HEK293 (cell line): ENCODE measurements at regions not wholly inside any gene's neighbourhood (a gene's known extent, or its start where the extent isn't known, plus 50 kb on each side); places are given as distances from the start of the nearest gene placed in this dataset.

ENCODE experiments used
- CTCF ChIA-PET: fragments of 350-600 bp; formaldehyde crosslinking; extraction: SDS; loops from one replicate; lab custom pipeline; 2021; ENCODE audit warnings: antibody characterized with exemption; lab: Yijun Ruan, JAX
- POLR2A ChIA-PET: fragments of 300-600 bp; formaldehyde crosslinking; extraction: SDS; loops from one replicate; lab custom pipeline; 2020; ENCODE audit warnings: antibody characterized with exemption, inconsistent platforms; lab: Yijun Ruan, JAX
- H3K27ac ChIP-seq: fragments of 200-500 bp; sonication (Bioruptor generic); 2 replicates; pipeline ENCODE4 v1.5.1; 2014; ENCODE audit warnings: low read depth, low read length, control low read depth, inconsistent platforms; ENCODE audit errors: extremely low read depth
- H3K36me3 ChIP-seq, 2 experiments: fragments of 200-500 bp in 1 of 2; sonication (Bioruptor generic) in 1 of 2; 1 replicate in 1 of 2; 2 replicates in 1 of 2; pipeline ENCODE4 v1.5.1; 2014 to 2017; ENCODE audit warnings: inconsistent platforms in 2 of 2, low read length in 2 of 2; ENCODE audit not compliant: control insufficient read depth in 2 of 2, insufficient read depth in 1 of 2
- H3K4me1 ChIP-seq: fragments of 200-500 bp; sonication (Bioruptor generic); 2 replicates; pipeline ENCODE4 v1.5.1; 2014; ENCODE audit warnings: mild to moderate bottlenecking, low read length, inconsistent platforms; ENCODE audit not compliant: control insufficient read depth, insufficient read depth
- H3K4me3 ChIP-seq: 2 replicates; pipeline ENCODE4 v1.5.1; 2011; ENCODE audit warnings: low read depth, mild to moderate bottlenecking, control low read depth, low read length, moderate library complexity
- H3K9me3 ChIP-seq: fragments of 200-500 bp; sonication (Bioruptor generic); 2 replicates; pipeline ENCODE4 v1.5.1; 2014; ENCODE audit warnings: low read depth, low read length, inconsistent platforms; ENCODE audit not compliant: control insufficient read depth, insufficient read depth
- GLIS2 ChIP-seq: fragments of 450-650 bp; formaldehyde crosslinking; IDR thresholded peaks from 2 replicates; pipeline ENCODE4 v1.5.1; 2016; ENCODE audit warnings: missing biosample characterization, missing genetic modification characterization
- KLF7 ChIP-seq: fragments of 450-650 bp; formaldehyde crosslinking; IDR thresholded peaks from 2 replicates; pipeline ENCODE4 v1.5.1; 2016; ENCODE audit warnings: missing biosample characterization, missing genetic modification characterization, borderline replicate concordance
- KLF8 ChIP-seq: fragments of 450-650 bp; formaldehyde crosslinking; IDR thresholded peaks from 2 replicates; pipeline ENCODE4 v1.5.1; 2016; ENCODE audit warnings: missing biosample characterization, missing genetic modification characterization
- PRDM6 ChIP-seq: fragments of 450-650 bp; formaldehyde crosslinking; IDR thresholded peaks from 2 replicates; pipeline ENCODE4 v1.5.1; 2017; ENCODE audit warnings: missing biosample characterization, missing genetic modification characterization
- SP3 ChIP-seq: fragments of 450-650 bp; formaldehyde crosslinking; IDR thresholded peaks from 2 replicates; pipeline ENCODE4 v1.5.1; 2016; ENCODE audit warnings: missing biosample characterization, missing genetic modification characterization
- SP7 ChIP-seq: fragments of 450-650 bp; formaldehyde crosslinking; IDR thresholded peaks from 2 replicates; pipeline ENCODE4 v1.5.1; 2016; ENCODE audit warnings: missing biosample characterization, missing genetic modification characterization
- TCF7L2 ChIP-seq: IDR thresholded peaks from 2 replicates; pipeline ENCODE4 v1.6.1; 2011; ENCODE audit warnings: low read depth, mild to moderate bottlenecking, inconsistent platforms, low read length, moderate library complexity, borderline replicate concordance
- YY1 ChIP-seq: fragments of 450-650 bp; formaldehyde crosslinking; IDR thresholded peaks from 2 replicates; pipeline ENCODE4 v1.5.1; 2018; ENCODE audit warnings: missing biosample characterization, missing genetic modification characterization
- ZBTB1 ChIP-seq: fragments of 450-650 bp; formaldehyde crosslinking; IDR thresholded peaks from 2 replicates; pipeline ENCODE4 v1.5.1; 2016; ENCODE audit warnings: missing biosample characterization, missing genetic modification characterization
- ZBTB21 ChIP-seq: fragments of 450-650 bp; formaldehyde crosslinking; IDR thresholded peaks from 2 replicates; pipeline ENCODE4 v1.5.1; 2017; ENCODE audit warnings: missing biosample characterization, missing genetic modification characterization
- ZFP41 ChIP-seq: fragments of 450-650 bp; formaldehyde crosslinking; IDR thresholded peaks from 2 replicates; pipeline ENCODE4 v1.5.1; 2016; ENCODE audit warnings: missing biosample characterization, missing genetic modification characterization, borderline replicate concordance
- ZNF114 ChIP-seq: fragments of 450-650 bp; formaldehyde crosslinking; IDR thresholded peaks from 2 replicates; pipeline ENCODE4 v1.5.0; 2017; ENCODE audit warnings: missing biosample characterization, missing genetic modification characterization
- ZNF169 ChIP-seq: fragments of 450-650 bp; formaldehyde crosslinking; IDR thresholded peaks from 2 replicates; pipeline ENCODE4 v1.5.1; 2016; ENCODE audit warnings: missing biosample characterization, missing genetic modification characterization
- ZNF24 ChIP-seq: fragments of 450-650 bp; formaldehyde crosslinking; IDR thresholded peaks from 2 replicates; pipeline ENCODE4 v1.5.1; 2016; ENCODE audit warnings: missing biosample characterization, missing genetic modification characterization
- ZNF292 ChIP-seq: fragments of 450-650 bp; formaldehyde crosslinking; IDR thresholded peaks from 2 replicates; pipeline ENCODE4 v1.5.1; 2016; ENCODE audit warnings: low read depth, missing biosample characterization, missing genetic modification characterization, borderline replicate concordance
- ZNF341 ChIP-seq: fragments of 450-650 bp; formaldehyde crosslinking; IDR thresholded peaks from 2 replicates; pipeline ENCODE4; 2016; ENCODE audit warnings: low read depth, missing biosample characterization, missing genetic modification characterization
- ZNF350 ChIP-seq: fragments of 450-650 bp; formaldehyde crosslinking; IDR thresholded peaks from 2 replicates; pipeline ENCODE4 v1.5.0; 2017; ENCODE audit warnings: missing biosample characterization, mild to moderate bottlenecking, missing genetic modification characterization
- ZNF354C ChIP-seq: fragments of 450-650 bp; formaldehyde crosslinking; IDR thresholded peaks from 2 replicates; pipeline ENCODE4 v1.5.1; 2016; ENCODE audit warnings: missing biosample characterization, missing genetic modification characterization, low read depth, borderline replicate concordance
- ZNF366 ChIP-seq: fragments of 450-650 bp; formaldehyde crosslinking; conservative IDR thresholded peaks from 2 replicates; pipeline ENCODE4 v1.5.1; 2016; ENCODE audit warnings: missing biosample characterization, missing genetic modification characterization
- ZNF555 ChIP-seq: fragments of 450-650 bp; formaldehyde crosslinking; conservative IDR thresholded peaks from 2 replicates; pipeline ENCODE4 v1.5.1; 2017; ENCODE audit warnings: missing biosample characterization, mild to moderate bottlenecking, missing genetic modification characterization, inconsistent platforms
- ZNF600 ChIP-seq: fragments of 450-650 bp; formaldehyde crosslinking; IDR thresholded peaks from 2 replicates; pipeline ENCODE4 v1.5.1; 2016; ENCODE audit warnings: missing biosample characterization, missing genetic modification characterization
- ZNF639 ChIP-seq: fragments of 450-650 bp; formaldehyde crosslinking; IDR thresholded peaks from 2 replicates; pipeline ENCODE4 v1.5.1; 2016; ENCODE audit warnings: missing biosample characterization, missing genetic modification characterization
- ZNF843 ChIP-seq: fragments of 450-650 bp; formaldehyde crosslinking; IDR thresholded peaks from 2 replicates; pipeline ENCODE4 v1.5.1; 2016; ENCODE audit warnings: missing biosample characterization, missing genetic modification characterization
- TF ChIP-seq, protein P1 (sequence below): fragments of 450-650 bp; formaldehyde crosslinking; IDR thresholded peaks from 2 replicates; pipeline ENCODE4 v1.5.1; 2016; ENCODE audit warnings: missing biosample characterization, missing genetic modification characterization, borderline replicate concordance

DNA sequence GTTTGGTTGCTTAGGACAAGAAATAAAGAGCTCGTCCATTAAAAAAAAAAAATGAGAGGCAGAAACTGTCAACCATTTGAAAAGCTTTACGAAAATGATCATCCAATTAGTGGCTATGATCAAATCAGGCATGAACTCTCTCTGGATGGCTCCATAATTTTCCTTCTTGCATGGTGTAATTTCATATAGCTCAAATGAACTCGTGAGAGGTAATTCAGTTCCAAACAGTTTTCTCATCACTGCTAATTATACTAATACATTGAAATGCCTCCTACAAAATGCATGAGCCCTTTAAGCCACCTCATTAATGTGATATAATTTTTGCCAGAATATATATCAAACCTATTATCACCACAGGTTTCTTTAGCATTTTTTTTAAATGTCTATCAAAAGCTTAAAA is 239.5 kb upstream of the MEIS2 start:
- Histone ChIP-seq H3K4me3 (no peak overlapping the region), H3K36me3 (no peaks in the 10 kb centered on the region), H3K27ac (no peak overlapping the region), H3K9me3 (no peaks in the 10 kb centered on the region), H3K4me1 (no peaks in the 10 kb centered on the region)
- TF ChIP-seq SP7 (tag by site-specific recombination) (no peak), ZNF555 (tag by site-specific recombination) (no peak), GLIS2 (tag by site-specific recombination) (no peak), YY1 (tag by site-specific recombination) (no peak), ZNF24 (no peak), ZNF366 (tag by site-specific recombination) (no peak), KLF8 (no peak), ZBTB1 (tag by site-specific recombination) (no peak), SP3 (tag by site-specific recombination) (no peak), ZNF350 (no peak), PRDM6 (no peak)
- TF ChIP-seq, protein P1, sequence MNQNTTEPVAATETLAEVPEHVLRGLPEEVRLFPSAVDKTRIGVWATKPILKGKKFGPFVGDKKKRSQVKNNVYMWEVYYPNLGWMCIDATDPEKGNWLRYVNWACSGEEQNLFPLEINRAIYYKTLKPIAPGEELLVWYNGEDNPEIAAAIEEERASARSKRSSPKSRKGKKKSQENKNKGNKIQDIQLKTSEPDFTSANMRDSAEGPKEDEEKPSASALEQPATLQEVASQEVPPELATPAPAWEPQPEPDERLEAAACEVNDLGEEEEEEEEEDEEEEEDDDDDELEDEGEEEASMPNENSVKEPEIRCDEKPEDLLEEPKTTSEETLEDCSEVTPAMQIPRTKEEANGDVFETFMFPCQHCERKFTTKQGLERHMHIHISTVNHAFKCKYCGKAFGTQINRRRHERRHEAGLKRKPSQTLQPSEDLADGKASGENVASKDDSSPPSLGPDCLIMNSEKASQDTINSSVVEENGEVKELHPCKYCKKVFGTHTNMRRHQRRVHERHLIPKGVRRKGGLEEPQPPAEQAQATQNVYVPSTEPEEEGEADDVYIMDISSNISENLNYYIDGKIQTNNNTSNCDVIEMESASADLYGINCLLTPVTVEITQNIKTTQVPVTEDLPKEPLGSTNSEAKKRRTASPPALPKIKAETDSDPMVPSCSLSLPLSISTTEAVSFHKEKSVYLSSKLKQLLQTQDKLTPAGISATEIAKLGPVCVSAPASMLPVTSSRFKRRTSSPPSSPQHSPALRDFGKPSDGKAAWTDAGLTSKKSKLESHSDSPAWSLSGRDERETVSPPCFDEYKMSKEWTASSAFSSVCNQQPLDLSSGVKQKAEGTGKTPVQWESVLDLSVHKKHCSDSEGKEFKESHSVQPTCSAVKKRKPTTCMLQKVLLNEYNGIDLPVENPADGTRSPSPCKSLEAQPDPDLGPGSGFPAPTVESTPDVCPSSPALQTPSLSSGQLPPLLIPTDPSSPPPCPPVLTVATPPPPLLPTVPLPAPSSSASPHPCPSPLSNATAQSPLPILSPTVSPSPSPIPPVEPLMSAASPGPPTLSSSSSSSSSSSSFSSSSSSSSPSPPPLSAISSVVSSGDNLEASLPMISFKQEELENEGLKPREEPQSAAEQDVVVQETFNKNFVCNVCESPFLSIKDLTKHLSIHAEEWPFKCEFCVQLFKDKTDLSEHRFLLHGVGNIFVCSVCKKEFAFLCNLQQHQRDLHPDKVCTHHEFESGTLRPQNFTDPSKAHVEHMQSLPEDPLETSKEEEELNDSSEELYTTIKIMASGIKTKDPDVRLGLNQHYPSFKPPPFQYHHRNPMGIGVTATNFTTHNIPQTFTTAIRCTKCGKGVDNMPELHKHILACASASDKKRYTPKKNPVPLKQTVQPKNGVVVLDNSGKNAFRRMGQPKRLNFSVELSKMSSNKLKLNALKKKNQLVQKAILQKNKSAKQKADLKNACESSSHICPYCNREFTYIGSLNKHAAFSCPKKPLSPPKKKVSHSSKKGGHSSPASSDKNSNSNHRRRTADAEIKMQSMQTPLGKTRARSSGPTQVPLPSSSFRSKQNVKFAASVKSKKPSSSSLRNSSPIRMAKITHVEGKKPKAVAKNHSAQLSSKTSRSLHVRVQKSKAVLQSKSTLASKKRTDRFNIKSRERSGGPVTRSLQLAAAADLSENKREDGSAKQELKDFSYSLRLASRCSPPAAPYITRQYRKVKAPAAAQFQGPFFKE (tag by site-specific recombination): no peak
- ChIA-PET POLR2A (no interaction called here), CTCF (no interaction called here)

DNA sequence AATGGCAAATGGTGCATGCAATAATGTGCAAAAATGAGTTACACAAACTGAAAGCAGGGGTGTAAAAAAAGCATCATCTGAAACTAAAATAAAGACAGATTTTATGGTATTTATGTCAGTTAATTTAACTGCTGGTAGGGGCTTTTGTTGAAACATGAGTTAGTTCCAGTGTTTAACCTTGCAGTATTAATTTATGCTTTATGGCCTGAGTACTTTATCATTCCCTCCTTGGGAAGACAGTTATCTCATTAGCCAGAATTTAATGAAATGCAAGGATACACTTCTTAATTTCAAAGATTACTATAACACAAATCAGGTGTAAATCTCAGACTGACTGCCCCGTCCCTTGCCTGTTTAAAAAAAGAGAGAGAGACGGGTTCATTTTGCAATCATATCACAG is 240.1 kb upstream of the MEIS2 start:
- no peaks in the 10 kb centered on the region for H3K4me1 ChIP-seq
- H3K36me3 ChIP-seq: no peaks in the 10 kb centered on the region
- ChIA-PET CTCF (no interaction called here), POLR2A (no interaction called here)
- no peak overlapping the region for H3K27ac ChIP-seq
- H3K4me3 ChIP-seq: no peak overlapping the region
- no peaks in the 10 kb centered on the region for H3K9me3 ChIP-seq
- TF ChIP-seq ZNF341 (tag by site-specific recombination) (no peak), ZBTB21 (tag by site-specific recombination) (no peak), ZNF292 (tag by site-specific recombination) (no peak), KLF7 (tag by site-specific recombination) (no peak), ZNF600 (tag by site-specific recombination) (no peak), ZNF169 (tag by site-specific recombination) (no peak), ZNF639 (tag by site-specific recombination) (no peak), ZFP41 (tag by site-specific recombination) (no peak), TCF7L2 (no peak), ZNF354C (no peak), ZNF843 (no peak), ZNF114 (tag by site-specific recombination) (no peak)
